Endodermal cell (in vitro differentiated cells): ENCODE measurements at regions not wholly inside any gene's neighbourhood (a gene's known extent, or its start where the extent isn't known, plus 50 kb on each side); places are given as distances from the start of the nearest gene placed in this dataset.
A peak's percentile ranks its signal among the peaks of the same experiment; 100 is the strongest.

ENCODE experiments used
- DNase-seq: peaks from one replicate; pipeline ENCODE4 v3.0.0-alpha.2; 2017
- H3K27ac ChIP-seq: 2 replicates; pipeline ENCODE4 v1.5.1; 2013; ENCODE audit warnings: mild to moderate bottlenecking, low read depth, low read length, moderate library complexity
- H3K27me3 ChIP-seq: 2 replicates; pipeline ENCODE4 v1.6.1; 2013; ENCODE audit warnings: mild to moderate bottlenecking, low read length, moderate library complexity; ENCODE audit not compliant: insufficient read depth, control insufficient read depth, poor library complexity, severe bottlenecking
- H3K36me3 ChIP-seq: 2 replicates; pipeline ENCODE4 v1.7.0; 2013; ENCODE audit warnings: mild to moderate bottlenecking, low read length, moderate library complexity; ENCODE audit not compliant: control insufficient read depth, insufficient read depth
- H3K4me1 ChIP-seq: one replicate; pipeline ENCODE4 v1.7.0; 2013; ENCODE audit warnings: low read length; ENCODE audit not compliant: control insufficient read depth, insufficient read depth
- H3K4me3 ChIP-seq: 2 replicates; pipeline ENCODE4 v1.5.1; 2013; ENCODE audit warnings: mild to moderate bottlenecking, low read length, moderate library complexity
- H3K9ac ChIP-seq: 2 replicates; pipeline ENCODE4 v1.6.1; 2013; ENCODE audit warnings: mild to moderate bottlenecking, low read length, moderate library complexity; ENCODE audit not compliant: poor library complexity, severe bottlenecking; ENCODE audit errors: extremely low read depth
- H3K9me3 ChIP-seq: 2 replicates; pipeline ENCODE4 v1.6.1; 2013; ENCODE audit warnings: mild to moderate bottlenecking, low read length, moderate library complexity; ENCODE audit not compliant: control insufficient read depth
- H3K27ac Mint-ChIP-seq: 2 replicates; pipeline ENCODE4 v1.8.0; 2020; ENCODE audit warnings: mixed read lengths
- H3K27me3 Mint-ChIP-seq: 2 replicates; pipeline ENCODE4 v1.8.0; 2021; ENCODE audit warnings: mild to moderate bottlenecking, mixed read lengths; ENCODE audit not compliant: insufficient read depth
- H3K36me3 Mint-ChIP-seq: 2 replicates; pipeline ENCODE4 v1.8.0; 2020; ENCODE audit warnings: low read depth, mixed read lengths
- H3K4me1 Mint-ChIP-seq: 2 replicates; pipeline ENCODE4 v1.8.0; 2020; ENCODE audit warnings: mixed read lengths
- H3K4me3 Mint-ChIP-seq: 2 replicates; pipeline ENCODE4 v1.8.0; 2020; ENCODE audit warnings: mild to moderate bottlenecking, moderate library complexity, mixed read lengths
- H3K9me3 Mint-ChIP-seq: 2 replicates; pipeline ENCODE4 v1.8.0; 2020; ENCODE audit warnings: mild to moderate bottlenecking, mixed read lengths
- CTCF ChIP-seq: fragments of 200-600 bp; sonication (generic); conservative IDR thresholded peaks from 2 replicates; pipeline ENCODE4 v1.5.0; 2021; ENCODE audit warnings: antibody characterized with exemption, mild to moderate bottlenecking
- WGBS, 2 experiments: methylation state at CpG; one replicate each; pipeline versions ENCODE4 v1.1.5 to v1.1.7; 2013; ENCODE audit warnings: missing lambda C conversion rate in 2 of 2, mixed read lengths in 1 of 2; ENCODE audit not compliant: insufficient coverage in 1 of 2, insufficient read length in 1 of 2; 5-methylcytosine and 5-hydroxymethylcytosine counted together

GRCh38 chr6:23875006-23875405, 251.0 kb upstream of the NRSN1 start:
- H3K4me1 ChIP-seq, result peaks cover 10% of the 10 kb centered on the region
- H3K9me3 ChIP-seq, result no peaks in the 10 kb centered on the region
- no peaks in the 10 kb centered on the region for H3K9me3 Mint-ChIP-seq
- no peaks in the 10 kb centered on the region for H3K27me3 ChIP-seq
- H3K36me3 Mint-ChIP-seq, result no peaks in the 10 kb centered on the region
- H3K27ac Mint-ChIP-seq, result no peak overlapping the region
- no peak overlapping the region for H3K9ac ChIP-seq
- H3K36me3 ChIP-seq, result no peaks in the 10 kb centered on the region
- WGBS, 2 experiments, result 88% methylated on average over 1 of the region's 1 CpG; no CpG with 5 or more reads in 1 of the 2 experiments
- TF ChIP-seq CTCF, result no peak
- H3K4me3 ChIP-seq, result no peak overlapping the region
- H3K27me3 Mint-ChIP-seq, result no peaks in the 10 kb centered on the region
- H3K4me1 Mint-ChIP-seq, result peaks cover 7% of the 10 kb centered on the region
- H3K27ac ChIP-seq, result peak overlapping the region; percentile 40
- H3K4me3 Mint-ChIP-seq, result no peak overlapping the region
- DNase-seq, result no peak

GRCh38 chr6:23879816-23880215, 246.2 kb upstream of the NRSN1 start:
- 97 to 100% methylated on average over 1 to 3 of the region's 3 CpGs for WGBS, 2 experiments

GRCh38 chr6:23890543-23891227, 235.3 kb upstream of the NRSN1 start:
- Histone ChIP-seq H3K4me3 (no peak overlapping the region), H3K27me3 (no peaks in the 10 kb centered on the region), H3K27ac (no peak overlapping the region), H3K36me3 (no peaks in the 10 kb centered on the region), H3K9me3 (peaks cover 5% of the 10 kb centered on the region), H3K4me1 (no peaks in the 10 kb centered on the region), H3K9ac (no peak overlapping the region)
- Mint-ChIP-seq H3K27ac (no peak overlapping the region), H3K4me3 (no peak overlapping the region), H3K27me3 (no peaks in the 10 kb centered on the region), H3K4me1 (no peaks in the 10 kb centered on the region), H3K9me3 (peaks cover 2% of the 10 kb centered on the region), H3K36me3 (no peaks in the 10 kb centered on the region)
- no peak for DNase-seq
- no peak for TF ChIP-seq CTCF
- WGBS, 2 experiments, result 83 to 91% methylated on average over 1 to 3 of the region's 3 CpGs

More at GRCh38 chr6:23879816-23880215, 246.2 kb upstream of the NRSN1 start:
- H3K4me1 Mint-ChIP-seq, result peaks cover 9% of the 10 kb centered on the region
- TF ChIP-seq CTCF, result no peak
- H3K27ac ChIP-seq, result no peak overlapping the region
- no peaks in the 10 kb centered on the region for H3K9me3 Mint-ChIP-seq
- peaks cover 7% of the 10 kb centered on the region for H3K4me1 ChIP-seq
- no peak overlapping the region for H3K4me3 ChIP-seq
- no peak for DNase-seq
- no peak overlapping the region for H3K4me3 Mint-ChIP-seq
- no peaks in the 10 kb centered on the region for H3K9me3 ChIP-seq
- no peaks in the 10 kb centered on the region for H3K27me3 ChIP-seq
- H3K9ac ChIP-seq, result no peak overlapping the region
- H3K36me3 ChIP-seq, result no peaks in the 10 kb centered on the region
- no peaks in the 10 kb centered on the region for H3K27me3 Mint-ChIP-seq
- no peak overlapping the region for H3K27ac Mint-ChIP-seq
- H3K36me3 Mint-ChIP-seq, result no peaks in the 10 kb centered on the region
